Lower leg skin (tissue), 4 donors: ENCODE measurements at regions not wholly inside any gene's neighbourhood (a gene's known extent, or its start where the extent isn't known, plus 50 kb on each side); places are given as distances from the start of the nearest gene placed in this dataset.
A peak's percentile ranks its signal among the peaks of the same experiment; 100 is the strongest.
"Not testable (repeated sequence)": the region's sequence is repeated elsewhere in the genome, so short reads cannot be mapped to it uniquely, and the experiment has no call there.

Source experiments
- DNase-seq, 2 donors: peaks; one replicate each; pipeline ENCODE4 v3.0.0-alpha.2; 2019; ENCODE audit warnings: low spot score in 2 of 2
- H3K4me3 ChIP-seq: fragments of 200-600 bp; sonication (generic); 2 replicates; pipeline ENCODE4 v1.5.1; 2017; ENCODE audit warnings: mild to moderate bottlenecking, low read depth; ENCODE audit not compliant: poor library complexity, severe bottlenecking
- POLR2A ChIP-seq, 2 donors: fragments of 450-650 bp; IDR thresholded peaks; one replicate each; pipeline ENCODE4 v1.6.1; 2016 to 2017; ENCODE audit warnings: antibody characterized with exemption in 2 of 2, mild to moderate bottlenecking in 1 of 2, moderate library complexity in 1 of 2
- whole genome bisulfite sequencing, 2 donors: methylation state at CpG; one replicate each; pipeline ENCODE4 v1.1.5; 2018; 5-methylcytosine and 5-hydroxymethylcytosine counted together
- intact Hi-C: fragments of 100-400 bp; cut with DNase I; formaldehyde crosslinking; loops from one replicate; pipeline ENCODE4 v1.15.0; 2023; ENCODE audit warnings: low total_unique reads
- TF ChIP-seq, protein P1 (sequence below), 3 donors: fragments of 450-650 bp; IDR thresholded peaks; one replicate each; pipeline ENCODE4 v1.5.1; 2016; ENCODE audit warnings: antibody characterized with exemption in 3 of 3, mild to moderate bottlenecking in 3 of 3, moderate library complexity in 2 of 3

DNA sequence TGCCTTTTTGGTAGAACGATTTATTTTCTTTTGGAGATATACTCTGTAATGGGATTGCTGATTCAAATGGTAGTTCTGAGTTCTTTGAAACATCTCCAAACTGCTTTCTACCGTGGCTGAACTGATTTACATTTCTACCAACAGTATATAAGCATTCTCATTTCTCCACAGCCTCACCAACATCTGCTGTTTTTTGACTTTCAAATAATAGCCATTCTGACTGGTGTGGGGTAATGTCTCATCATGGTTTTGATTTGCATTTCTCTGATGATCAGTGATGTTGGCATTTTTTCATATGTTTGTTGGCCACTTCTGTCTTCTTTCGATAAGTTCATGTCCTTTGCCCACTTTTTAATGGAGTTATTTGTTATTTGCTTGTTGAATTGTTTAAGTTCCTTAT, 154.0 kb downstream of the ABHD5 start:
- TF ChIP-seq, protein P1, sequence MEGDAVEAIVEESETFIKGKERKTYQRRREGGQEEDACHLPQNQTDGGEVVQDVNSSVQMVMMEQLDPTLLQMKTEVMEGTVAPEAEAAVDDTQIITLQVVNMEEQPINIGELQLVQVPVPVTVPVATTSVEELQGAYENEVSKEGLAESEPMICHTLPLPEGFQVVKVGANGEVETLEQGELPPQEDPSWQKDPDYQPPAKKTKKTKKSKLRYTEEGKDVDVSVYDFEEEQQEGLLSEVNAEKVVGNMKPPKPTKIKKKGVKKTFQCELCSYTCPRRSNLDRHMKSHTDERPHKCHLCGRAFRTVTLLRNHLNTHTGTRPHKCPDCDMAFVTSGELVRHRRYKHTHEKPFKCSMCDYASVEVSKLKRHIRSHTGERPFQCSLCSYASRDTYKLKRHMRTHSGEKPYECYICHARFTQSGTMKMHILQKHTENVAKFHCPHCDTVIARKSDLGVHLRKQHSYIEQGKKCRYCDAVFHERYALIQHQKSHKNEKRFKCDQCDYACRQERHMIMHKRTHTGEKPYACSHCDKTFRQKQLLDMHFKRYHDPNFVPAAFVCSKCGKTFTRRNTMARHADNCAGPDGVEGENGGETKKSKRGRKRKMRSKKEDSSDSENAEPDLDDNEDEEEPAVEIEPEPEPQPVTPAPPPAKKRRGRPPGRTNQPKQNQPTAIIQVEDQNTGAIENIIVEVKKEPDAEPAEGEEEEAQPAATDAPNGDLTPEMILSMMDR (IDR thresholded peaks at IDR 0.05), result no peak
- no peak for TF ChIP-seq POLR2A (IDR thresholded peaks at IDR 0.05)
- WGBS, 2 donors, result 73 to 76% methylated on average over 3 of the region's 3 CpGs
- H3K4me3 ChIP-seq, result no peak overlapping the region
- intact Hi-C loops, result no loop called here
- no peak for DNase-seq

DNA sequence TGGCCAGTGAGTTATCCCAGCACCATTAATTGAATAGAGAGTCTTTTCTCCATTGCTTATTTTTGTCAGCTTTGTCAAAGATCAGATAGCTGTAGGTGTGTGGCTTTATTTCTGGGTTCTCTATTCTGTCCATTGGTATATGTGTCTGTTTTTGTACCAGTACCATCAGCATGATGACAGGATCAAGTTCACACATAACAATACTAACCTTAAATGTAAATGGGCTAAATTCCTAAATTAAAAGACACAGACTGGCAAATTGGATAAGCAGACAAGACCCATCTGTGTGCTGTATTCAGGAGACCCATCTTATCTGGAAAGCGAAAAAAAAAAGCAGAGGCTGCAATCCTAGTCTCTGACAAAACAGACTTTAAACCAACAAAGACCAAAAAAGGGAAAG, 154.8 kb downstream of the ABHD5 start:
- H3K4me3 ChIP-seq, intact Hi-C loops, DNase-seq: not testable (repeated sequence)
- 50 to 71% methylated on average over 1 of the region's 1 CpG for WGBS, 2 donors

DNA sequence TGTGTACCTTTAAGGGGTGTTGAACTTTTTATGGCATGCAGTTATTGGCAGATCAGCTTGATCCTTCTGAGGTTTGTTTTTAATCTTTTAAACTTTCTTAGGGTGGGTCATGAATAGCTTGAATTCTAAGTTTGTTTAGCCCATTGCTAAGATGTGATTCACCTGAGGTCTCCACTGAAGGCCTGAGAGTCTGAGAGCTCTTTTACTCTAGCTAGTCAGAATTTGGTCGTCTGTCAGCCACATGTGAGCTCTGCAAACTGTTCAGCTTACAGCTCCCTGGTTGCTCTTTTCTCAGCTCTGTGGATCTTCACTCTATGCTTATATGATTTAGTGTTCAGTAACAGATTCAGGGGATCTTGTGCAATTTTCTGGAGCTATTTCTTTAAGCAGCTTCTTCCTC, 161.3 kb downstream of the ABHD5 start:
- 30 to 44% methylated on average over 1 of the region's 1 CpG for WGBS, 2 donors
- DNase-seq, result no peak
- intact Hi-C loops, result no loop called here
- H3K4me3 ChIP-seq, result no peak overlapping the region
- TF ChIP-seq, protein P1 (IDR thresholded peaks at IDR 0.05), result no peak
- no peak for TF ChIP-seq POLR2A (IDR thresholded peaks at IDR 0.05)

DNA sequence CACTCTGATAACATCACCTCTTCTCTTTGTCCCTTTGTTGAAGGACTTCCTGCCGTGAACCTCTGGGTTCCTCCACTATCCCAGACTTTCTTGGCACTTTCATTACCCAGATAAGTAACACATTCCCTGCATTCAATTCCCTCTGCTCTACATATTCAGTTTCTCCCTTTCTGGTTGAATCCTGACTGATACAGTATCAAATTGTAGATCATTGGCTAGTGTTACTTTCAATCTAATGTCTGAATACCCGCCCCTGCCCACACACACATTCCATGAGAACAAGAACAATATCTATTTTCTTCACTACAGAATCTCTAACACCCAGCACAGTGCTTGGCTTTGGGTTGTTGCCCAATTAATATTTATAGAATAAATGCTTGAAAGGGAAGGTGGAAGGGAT, 163.5 kb downstream of the ABHD5 start:
- WGBS, 2 donors, result 80 to 83% methylated on average over 2 of the region's 2 CpGs
- TF ChIP-seq POLR2A (IDR thresholded peaks at IDR 0.05), result no peak
- TF ChIP-seq, protein P1 (IDR thresholded peaks at IDR 0.05), result no peak
- H3K4me3 ChIP-seq, result no peak overlapping the region
- intact Hi-C loops, result no loop called here
- DNase-seq, result no peak

DNA sequence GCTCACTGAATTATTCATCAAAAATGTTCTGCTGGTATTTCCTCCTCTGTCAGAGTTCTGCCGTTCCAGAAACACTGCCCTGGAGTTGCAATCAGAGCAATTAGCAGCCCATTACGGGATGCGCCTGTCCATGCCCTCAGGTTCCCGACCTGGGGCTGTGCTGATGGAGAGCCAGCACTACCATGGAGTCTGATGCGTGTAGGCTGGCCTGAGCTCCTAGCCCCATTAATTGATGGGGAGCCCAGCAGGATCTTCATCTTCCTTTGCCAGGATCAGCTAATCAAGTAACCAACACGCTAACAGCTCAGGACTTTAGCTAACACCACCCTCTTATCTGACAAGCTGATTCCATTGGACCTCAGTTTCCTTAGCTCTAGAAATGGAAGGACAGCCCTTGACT, 164.2 kb downstream of the ABHD5 start:
- DNase-seq, result no peak
- intact Hi-C loops, result no loop called here
- no peak overlapping the region for H3K4me3 ChIP-seq
- no peak for TF ChIP-seq POLR2A (IDR thresholded peaks at IDR 0.05)
- 35 to 51% methylated on average over 6 of the region's 6 CpGs for WGBS, 2 donors

DNA sequence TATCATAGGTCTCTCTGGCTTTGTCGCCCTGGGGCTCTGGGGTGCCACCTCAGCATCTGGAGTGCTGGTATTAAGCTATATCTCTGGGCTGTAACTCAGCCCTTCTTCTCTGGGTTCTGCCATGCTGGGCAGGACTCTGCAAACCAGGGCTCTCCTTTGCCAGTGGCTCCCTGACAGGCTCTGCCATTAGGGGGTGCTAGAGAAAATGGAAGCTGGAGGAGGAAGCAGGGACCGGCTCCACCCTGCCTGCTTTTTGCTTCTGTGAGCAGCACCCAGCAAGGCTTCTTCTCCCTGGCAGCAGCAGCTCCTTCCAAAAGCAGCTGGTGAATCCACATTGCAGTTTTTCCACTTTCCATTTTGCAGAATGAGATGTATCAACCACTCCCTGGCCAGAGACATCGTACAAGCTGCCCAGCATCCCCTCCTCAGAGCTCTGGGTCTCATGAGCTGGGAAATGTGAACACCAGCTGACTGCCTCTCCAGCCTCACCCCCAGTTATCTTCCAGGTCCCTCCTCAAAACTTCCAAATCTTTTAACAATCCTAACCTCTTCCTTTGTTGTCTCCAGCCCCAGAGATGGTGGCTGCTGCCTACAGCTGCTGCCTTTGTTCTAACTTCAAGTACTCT, 165.0 kb downstream of the ABHD5 start:
- intact Hi-C loops, result no loop called here
- TF ChIP-seq, protein P1 (IDR thresholded peaks at IDR 0.05), result no peak
- TF ChIP-seq POLR2A (IDR thresholded peaks at IDR 0.05), result no peak
- DNase-seq, result peak in 1 of 2 donors; percentile 25
- WGBS, 2 donors, result 32 to 42% methylated on average over 3 of the region's 3 CpGs
- no peak overlapping the region for H3K4me3 ChIP-seq

DNA sequence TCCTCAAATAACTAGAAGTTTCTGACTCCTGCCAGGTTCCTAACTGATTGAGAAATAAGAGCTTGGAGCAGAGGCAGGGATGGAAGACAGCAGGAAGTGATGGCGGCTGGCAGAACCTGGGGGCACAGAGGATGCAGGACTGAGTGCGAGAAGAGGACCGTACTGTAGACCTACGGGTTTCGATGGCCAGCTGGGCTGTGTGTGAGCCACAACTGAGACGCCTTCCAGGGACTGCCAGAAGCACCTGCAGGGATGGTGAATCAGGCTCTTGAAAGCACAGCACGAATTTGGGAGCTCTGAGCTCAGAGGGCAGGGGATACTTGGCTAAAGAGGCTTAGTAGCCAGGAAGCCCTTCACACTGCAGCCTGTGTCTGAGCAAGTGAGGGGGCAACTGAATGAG, 165.6 kb downstream of the ABHD5 start:
- 82 to 83% methylated on average over 7 of the region's 7 CpGs for WGBS, 2 donors
- intact Hi-C loops, result no loop called here

More for the DNA sequence above, 165.6 kb downstream of the ABHD5 start:
- no peak overlapping the region for H3K4me3 ChIP-seq
- TF ChIP-seq POLR2A (IDR thresholded peaks at IDR 0.05), result no peak
- TF ChIP-seq, protein P1 (IDR thresholded peaks at IDR 0.05), result no peak
- DNase-seq, result no peak
